ENCODE measurements at regions not wholly inside any gene's neighbourhood (a gene's known extent, or its start where the extent isn't known, plus 50 kb on each side); places are given as distances from the start of the nearest gene placed in this dataset.
"Not testable (repeated sequence)": the region's sequence is repeated elsewhere in the genome, so short reads cannot be mapped to it uniquely, and the experiment has no call there.

GRCh38 chr3:154668835-154669234 is 238.8 kb upstream of the GPR149 start:
- no peak for DNase-seq (ENCODE audit: low read depth)

- no peak for DNase-seq (ENCODE audit: low read depth)
These were observed 238.2 kb upstream of the GPR149 start for GRCh38 chr3:154668187-154668586.

GRCh38 chr3:154666542-154666941 is 236.6 kb upstream of the GPR149 start:
- no peak for DNase-seq (ENCODE audit: low read depth)

GRCh38 chr3:154664714-154665113 is 234.7 kb upstream of the GPR149 start:
- DNase-seq (ENCODE audit: low read depth), result no peak

GRCh38 chr3:154662851-154663250 is 232.9 kb upstream of the GPR149 start:
- no peak for DNase-seq (ENCODE audit: low read depth)

GRCh38 chr3:154660811-154661210 is 230.8 kb upstream of the GPR149 start:
- DNase-seq (ENCODE audit: low read depth), result no peak

- DNase-seq (ENCODE audit: low read depth), result no peak
These were observed 228.0 kb upstream of the GPR149 start for GRCh38 chr3:154658000-154658399.

- DNase-seq (ENCODE audit: low read depth), result no peak
These were observed 227.2 kb upstream of the GPR149 start for GRCh38 chr3:154657218-154657617.

- DNase-seq (ENCODE audit: low read depth), result no peak
These were observed 226.5 kb upstream of the GPR149 start for GRCh38 chr3:154656486-154656885.

GRCh38 chr3:154642145-154642544 is 212.2 kb upstream of the GPR149 start:
- DNase-seq (ENCODE audit: low read depth), result no peak

GRCh38 chr3:154625756-154626155 is 195.8 kb upstream of the GPR149 start:
- no peak for DNase-seq (ENCODE audit: low read depth)

GRCh38 chr3:154619621-154620020 is 189.6 kb upstream of the GPR149 start:
- DNase-seq (ENCODE audit: low read depth), result not testable (repeated sequence)

GRCh38 chr3:154616298-154616697 is 186.3 kb upstream of the GPR149 start:
- no peak for DNase-seq (ENCODE audit: low read depth)

- DNase-seq (ENCODE audit: low read depth), result peak; percentile 0
These were observed 185.5 kb upstream of the GPR149 start for GRCh38 chr3:154615471-154615870.

- no peak for DNase-seq (ENCODE audit: low read depth)
These were observed 184.6 kb upstream of the GPR149 start for GRCh38 chr3:154614601-154615000.

GRCh38 chr3:154614078-154614477 is 184.1 kb upstream of the GPR149 start:
- no peak for DNase-seq (ENCODE audit: low read depth)

GRCh38 chr3:154602241-154602640 is 172.3 kb upstream of the GPR149 start:
- DNase-seq (ENCODE audit: low read depth), result no peak

- no peak for DNase-seq (ENCODE audit: low read depth)
These were observed 168.2 kb upstream of the GPR149 start for GRCh38 chr3:154598166-154598565.

GRCh38 chr3:154590675-154591384 is 160.8 kb upstream of the GPR149 start:
- DNase-seq (ENCODE audit: low read depth), result no peak

GRCh38 chr3:154588831-154589230 is 158.8 kb upstream of the GPR149 start:
- no peak for DNase-seq (ENCODE audit: low read depth)

- DNase-seq (ENCODE audit: low read depth), result no peak
These were observed 155.0 kb upstream of the GPR149 start for GRCh38 chr3:154584974-154585373.

GRCh38 chr3:154584041-154584440 is 154.1 kb upstream of the GPR149 start:
- no peak for DNase-seq (ENCODE audit: low read depth)

GRCh38 chr3:154583086-154583634 is 153.2 kb upstream of the GPR149 start:
- DNase-seq (ENCODE audit: low read depth), result no peak

- no peak for DNase-seq (ENCODE audit: low read depth)
These were observed 152.5 kb upstream of the GPR149 start for GRCh38 chr3:154582501-154582900.
